ENCODE measurements at regions not wholly inside any gene's neighbourhood (a gene's known extent, or its start where the extent isn't known, plus 50 kb on each side); places are given as distances from the start of the nearest gene placed in this dataset.

DNA sequence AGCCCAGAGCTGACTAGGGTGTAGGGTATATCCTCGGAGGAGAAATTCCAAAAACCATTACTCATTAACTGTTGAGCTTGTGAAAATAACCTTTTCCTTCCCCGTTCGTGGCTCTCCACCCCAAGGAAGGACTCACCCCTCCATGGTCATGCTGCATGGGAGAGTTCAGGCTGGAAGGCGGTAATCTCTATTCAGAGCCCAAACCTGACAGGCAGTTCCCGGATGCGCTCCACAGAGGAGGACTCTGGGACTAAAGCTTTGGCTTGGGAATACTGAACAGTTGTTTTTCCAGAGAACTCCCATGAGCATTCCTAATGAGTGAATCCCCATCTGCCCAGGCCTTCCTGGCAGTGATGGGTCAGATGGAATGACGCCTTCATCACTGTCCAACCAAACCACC lies 125.4 kb downstream of the BCOR start:
- intact Hi-C loops (cut with DNase I; ENCODE audit: low total_unique reads) = no loop called here
- H3K27ac ChIP-seq = no peak overlapping the region
- peaks cover 5 to 14% of the 10 kb centered on the region in 2 donors for H3K9me3 ChIP-seq
- H3K4me3 ChIP-seq = no peak overlapping the region
- DNase-seq (ENCODE audit: low spot score in 2 of 2) = no peak
- H3K4me1 ChIP-seq = no peaks in the 10 kb centered on the region
- peaks cover 0 to 48% of the 10 kb centered on the region in 2 donors for H3K27me3 ChIP-seq
- no peaks in the 10 kb centered on the region for H3K36me3 ChIP-seq
- no peak for TF ChIP-seq POLR2AphosphoS5 (IDR thresholded peaks at IDR 0.05)
- no peak for TF ChIP-seq POLR2A (IDR thresholded peaks at IDR 0.05)
- TF ChIP-seq, protein P1, sequence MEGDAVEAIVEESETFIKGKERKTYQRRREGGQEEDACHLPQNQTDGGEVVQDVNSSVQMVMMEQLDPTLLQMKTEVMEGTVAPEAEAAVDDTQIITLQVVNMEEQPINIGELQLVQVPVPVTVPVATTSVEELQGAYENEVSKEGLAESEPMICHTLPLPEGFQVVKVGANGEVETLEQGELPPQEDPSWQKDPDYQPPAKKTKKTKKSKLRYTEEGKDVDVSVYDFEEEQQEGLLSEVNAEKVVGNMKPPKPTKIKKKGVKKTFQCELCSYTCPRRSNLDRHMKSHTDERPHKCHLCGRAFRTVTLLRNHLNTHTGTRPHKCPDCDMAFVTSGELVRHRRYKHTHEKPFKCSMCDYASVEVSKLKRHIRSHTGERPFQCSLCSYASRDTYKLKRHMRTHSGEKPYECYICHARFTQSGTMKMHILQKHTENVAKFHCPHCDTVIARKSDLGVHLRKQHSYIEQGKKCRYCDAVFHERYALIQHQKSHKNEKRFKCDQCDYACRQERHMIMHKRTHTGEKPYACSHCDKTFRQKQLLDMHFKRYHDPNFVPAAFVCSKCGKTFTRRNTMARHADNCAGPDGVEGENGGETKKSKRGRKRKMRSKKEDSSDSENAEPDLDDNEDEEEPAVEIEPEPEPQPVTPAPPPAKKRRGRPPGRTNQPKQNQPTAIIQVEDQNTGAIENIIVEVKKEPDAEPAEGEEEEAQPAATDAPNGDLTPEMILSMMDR (IDR thresholded peaks at IDR 0.05) = no peak

DNA sequence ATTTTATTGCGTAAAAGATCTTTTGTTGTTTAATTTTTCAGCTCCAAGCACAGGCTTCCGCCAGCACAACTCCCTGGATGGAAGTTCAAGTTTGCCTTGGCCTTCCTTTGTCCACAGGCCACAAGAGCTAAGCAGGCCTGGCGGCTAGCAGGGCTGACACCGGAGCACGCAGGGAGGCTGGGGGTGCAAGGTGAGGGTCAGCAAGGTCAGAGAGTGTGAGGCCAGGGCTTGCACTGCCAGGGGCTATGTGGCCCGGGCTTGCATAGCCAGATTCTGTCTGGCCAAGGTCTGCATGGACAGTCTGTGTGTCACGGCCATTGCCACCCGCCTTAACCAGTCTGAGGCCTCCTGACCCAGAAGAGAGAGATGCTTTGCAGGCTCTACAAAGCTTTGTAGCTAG lies 123.9 kb downstream of the BCOR start:
- H3K4me1 ChIP-seq = no peaks in the 10 kb centered on the region
- no peak for DNase-seq (ENCODE audit: low spot score in 2 of 2)
- peaks cover 0 to 42% of the 10 kb centered on the region in 2 donors for H3K27me3 ChIP-seq
- H3K9me3 ChIP-seq = peaks cover 5 to 14% of the 10 kb centered on the region in 2 donors
- no peak overlapping the region for H3K4me3 ChIP-seq
- intact Hi-C loops (cut with DNase I; ENCODE audit: low total_unique reads) = no loop called here
- TF ChIP-seq, protein P1 (IDR thresholded peaks at IDR 0.05) = no peak
- no peaks in the 10 kb centered on the region for H3K36me3 ChIP-seq
- H3K27ac ChIP-seq = no peak overlapping the region

DNA sequence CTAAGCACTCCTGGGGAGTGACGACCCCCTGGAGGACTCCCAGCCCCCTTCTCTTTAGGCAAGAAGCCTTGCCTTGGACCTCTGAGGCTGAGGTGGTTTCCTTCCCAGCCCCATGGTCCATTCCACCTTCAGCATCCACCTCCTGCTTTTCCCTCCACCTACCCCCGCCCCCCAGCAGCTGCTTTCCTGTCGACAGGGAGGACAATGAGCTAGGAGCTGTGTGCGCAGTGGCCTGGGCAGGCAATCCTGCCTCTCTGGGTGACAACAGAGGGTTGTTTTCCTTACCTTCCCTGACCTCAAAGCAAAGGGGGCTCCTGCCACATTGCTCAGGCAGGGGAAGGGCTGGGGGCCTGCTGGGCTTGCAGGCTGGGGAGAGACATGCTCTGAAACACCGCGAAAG lies 123.5 kb downstream of the BCOR start:
- no peak for DNase-seq (ENCODE audit: low spot score in 2 of 2)
- peaks cover 0 to 39% of the 10 kb centered on the region in 2 donors for H3K27me3 ChIP-seq
- no peaks in the 10 kb centered on the region for H3K36me3 ChIP-seq
- H3K4me1 ChIP-seq = no peaks in the 10 kb centered on the region
- peaks cover 5 to 14% of the 10 kb centered on the region in 2 donors for H3K9me3 ChIP-seq
- TF ChIP-seq POLR2AphosphoS5 (IDR thresholded peaks at IDR 0.05) = no peak
- TF ChIP-seq POLR2A (IDR thresholded peaks at IDR 0.05) = no peak
- TF ChIP-seq, protein P1 (IDR thresholded peaks at IDR 0.05) = no peak
- H3K4me3 ChIP-seq = no peak overlapping the region
- H3K27ac ChIP-seq = no peak overlapping the region
- intact Hi-C loops (cut with DNase I; ENCODE audit: low total_unique reads) = no loop called here

DNA sequence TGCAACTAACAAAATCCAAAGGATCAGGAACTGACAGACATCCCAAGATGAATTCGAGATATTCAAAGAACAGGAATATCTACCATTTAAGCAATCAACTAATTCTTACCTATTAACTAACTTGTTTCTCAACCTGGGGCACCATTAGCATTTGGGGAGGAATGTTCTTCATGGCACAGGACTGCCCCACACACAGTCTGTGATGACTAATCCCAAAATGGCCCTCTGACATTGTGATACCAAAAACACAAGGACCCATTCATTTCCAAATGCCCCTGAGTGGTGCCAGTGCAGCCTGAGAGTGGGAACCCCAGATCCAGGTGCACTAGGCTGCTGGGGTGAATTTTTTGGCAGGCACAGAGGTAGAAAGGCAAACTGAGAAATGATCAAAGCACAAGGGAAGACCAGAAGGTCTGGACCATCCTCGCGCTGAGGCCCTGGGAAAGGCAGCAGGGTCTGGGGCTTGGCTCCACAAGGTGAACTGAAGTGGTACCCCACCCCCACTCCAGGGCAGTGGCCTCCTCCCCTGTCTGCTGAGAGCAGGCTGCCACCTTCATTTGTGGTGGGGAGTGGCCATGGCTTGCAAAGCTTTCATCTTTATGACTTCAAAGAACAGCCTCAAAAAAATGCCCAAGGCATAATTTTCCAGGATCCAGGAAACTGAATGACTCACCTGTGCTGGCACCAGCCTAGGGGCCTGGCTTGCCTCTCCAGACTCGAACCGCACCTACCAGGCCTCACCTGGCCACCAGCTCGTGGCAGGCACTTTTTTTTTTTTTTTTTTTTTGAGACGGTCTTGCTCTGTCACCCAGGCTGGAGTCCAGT lies 122.4 kb downstream of the BCOR start:
- peak; percentile 63 to 69 for DNase-seq (ENCODE audit: low spot score in 2 of 2)
- Histone ChIP-seq H3K27ac (peak overlapping the region in 1 of 2 donors; percentile 58), H3K27me3 (peaks cover 0 to 41% of the 10 kb centered on the region in 2 donors), H3K4me1 (no peaks in the 10 kb centered on the region), H3K4me3 (no peak overlapping the region), H3K9me3 (peaks cover 5 to 14% of the 10 kb centered on the region in 2 donors), H3K36me3 (no peaks in the 10 kb centered on the region)
- TF ChIP-seq POLR2AphosphoS5 (IDR thresholded peaks at IDR 0.05) (no peak), POLR2A (IDR thresholded peaks at IDR 0.05) (no peak)
- TF ChIP-seq, protein P1 (IDR thresholded peaks at IDR 0.05) = no peak
- intact Hi-C loops (cut with DNase I; ENCODE audit: low total_unique reads) = no loop called here

DNA sequence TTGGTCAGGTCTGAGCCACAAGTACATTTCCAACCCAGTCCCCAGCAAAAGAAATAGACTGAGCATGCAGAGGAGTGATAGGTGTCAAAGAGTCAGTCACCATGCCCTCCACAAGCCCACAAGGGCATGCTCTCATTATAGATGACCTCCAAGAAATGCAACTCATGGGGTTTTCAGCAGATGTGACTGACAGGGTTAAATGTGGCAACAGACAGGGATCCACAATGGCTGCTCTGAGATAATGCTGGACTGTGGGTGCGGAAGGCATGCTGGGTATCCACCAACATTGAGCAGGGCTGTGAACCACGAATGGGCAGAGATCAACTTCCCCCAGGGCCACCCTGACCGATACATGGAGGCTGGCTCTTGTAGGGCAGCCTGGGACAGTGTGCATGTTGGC lies 115.8 kb downstream of the BCOR start:
- intact Hi-C loops (cut with DNase I; ENCODE audit: low total_unique reads) = no loop called here
- no peak for DNase-seq (ENCODE audit: low spot score in 2 of 2)
- Histone ChIP-seq H3K27me3 (peaks cover 2 to 15% of the 10 kb centered on the region in 2 donors), H3K36me3 (no peaks in the 10 kb centered on the region), H3K27ac (no peak overlapping the region), H3K4me1 (no peaks in the 10 kb centered on the region), H3K9me3 (no peaks in the 10 kb centered on the region), H3K4me3 (no peak overlapping the region)
- TF ChIP-seq POLR2AphosphoS5 (IDR thresholded peaks at IDR 0.05) (no peak), POLR2A (IDR thresholded peaks at IDR 0.05) (no peak)
- TF ChIP-seq, protein P1 (IDR thresholded peaks at IDR 0.05) = no peak
